HepG2 (cell line): ENCODE measurements at regions not wholly inside any gene's neighbourhood (a gene's known extent, or its start where the extent isn't known, plus 50 kb on each side); places are given as distances from the start of the nearest gene placed in this dataset.

Experiments
- GABPA ChIP-seq, 2 experiments: IDR thresholded peaks; 2 replicates each; pipeline ENCODE4 v1.6.1; 2011 to 2016; ENCODE audit warnings: low read depth in 2 of 2, low read length in 1 of 2, missing biosample characterization in 1 of 2, missing genetic modification characterization in 1 of 2
- HDAC2 ChIP-seq: sonication (generic); formaldehyde crosslinking; IDR thresholded peaks from 2 replicates; pipeline ENCODE4 v1.4.0; 2020; ENCODE audit warnings: missing genetic modification reagents
- POLR2A ChIP-seq, 2 experiments: IDR thresholded peaks; 2 replicates each; pipeline ENCODE4 v1.6.1; 2011; ENCODE audit warnings: low read depth in 2 of 2, low read length in 2 of 2, mild to moderate bottlenecking in 1 of 2, moderate library complexity in 1 of 2; ENCODE audit not compliant: insufficient read depth in 1 of 2
- POLR2AphosphoS5 ChIP-seq: IDR thresholded peaks from 2 replicates; pipeline ENCODE4 v1.6.1; 2012; ENCODE audit warnings: low read depth, low read length
- ZBTB3 ChIP-seq: sonication (generic); formaldehyde crosslinking; IDR thresholded peaks from 2 replicates; pipeline ENCODE4 v1.4.0; 2020; ENCODE audit warnings: low read depth, mild to moderate bottlenecking, moderate library complexity, missing genetic modification reagents, borderline replicate concordance
- ZFP1 ChIP-seq: IDR thresholded peaks from 2 replicates; pipeline ENCODE4 v1.6.1; 2016
- ZNF460 ChIP-seq: sonication (generic); formaldehyde crosslinking; IDR thresholded peaks from 2 replicates; pipeline ENCODE4 v1.5.1; 2020; ENCODE audit warnings: missing genetic modification reagents, mild to moderate bottlenecking, borderline replicate concordance
- ZNF766 ChIP-seq: sonication (generic); formaldehyde crosslinking; IDR thresholded peaks from 2 replicates; pipeline ENCODE4 v1.5.0; 2020; ENCODE audit warnings: missing genetic modification reagents, borderline replicate concordance

- TF ChIP-seq ZFP1 (CRISPR knock-in tag) (no peak), ZNF766 (CRISPR knock-in tag) (no peak), HDAC2 (CRISPR knock-in tag) (no peak), ZNF460 (CRISPR knock-in tag) (no peak), ZBTB3 (CRISPR knock-in tag) (no peak), GABPA (IDR thresholded peaks at IDR 0.05; ENCODE audit: low read depth, low read length) (no peak), GABPA (CRISPR knock-in tag; IDR thresholded peaks at IDR 0.05; ENCODE audit: low read depth) (no peak), POLR2AphosphoS5 (no peak), POLR2A (IDR thresholded peaks at IDR 0.05; ENCODE audit: insufficient read depth in 1 of 2, low read depth in 2 of 2, low read length in 2 of 2) (no peak)
Measured at GRCh38 chr1:57600424-57600823, 176.6 kb upstream of the DAB1 start.
